SK-N-SH treated with all-trans-retinoic acid at 6 μM for 48 hours (cell line): ENCODE measurements at regions not wholly inside any gene's neighbourhood (a gene's known extent, or its start where the extent isn't known, plus 50 kb on each side); places are given as distances from the start of the nearest gene placed in this dataset.

Source experiments
- ESRRG ChIP-seq: fragments of 250-450 bp; sonication (Bioruptor Pico); IDR thresholded peaks from 2 replicates; pipeline ENCODE4 v1.6.1; 2021; ENCODE audit warnings: mild to moderate bottlenecking
- ZC3H10 ChIP-seq: fragments of 250-450 bp; sonication (Bioruptor Pico); IDR thresholded peaks from 2 replicates; pipeline ENCODE4 v1.5.1; 2021; ENCODE audit warnings: mild to moderate bottlenecking, moderate library complexity
- ZFP30 ChIP-seq: fragments of 450-650 bp; formaldehyde crosslinking; IDR thresholded peaks from 2 replicates; pipeline ENCODE4 v1.5.0; 2022; ENCODE audit warnings: mild to moderate bottlenecking, moderate library complexity

DNA sequence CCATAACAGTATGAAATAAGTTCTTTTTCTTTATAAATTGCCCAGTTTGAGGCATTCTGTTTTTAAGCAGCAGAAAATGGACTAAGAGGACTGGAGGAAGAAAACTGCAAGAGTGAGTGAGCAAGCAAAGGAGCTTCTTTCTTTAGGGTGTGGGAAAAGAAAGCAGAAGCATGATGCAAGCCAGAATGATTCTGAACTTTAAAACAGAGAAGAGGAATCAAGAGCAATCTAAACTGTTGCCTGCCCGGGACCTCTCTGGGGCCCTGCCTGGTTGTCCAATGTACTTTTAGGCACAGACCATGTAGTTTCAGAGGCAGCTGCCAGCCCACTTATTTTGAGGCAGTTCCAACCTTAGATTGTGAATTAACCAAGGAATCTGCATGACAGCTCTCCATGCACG is 186.3 kb downstream of the PLPP4 start:
- no peak for TF ChIP-seq ESRRG
- TF ChIP-seq ZFP30, result no peak
- TF ChIP-seq ZC3H10 (CRISPR knock-in tag), result no peak
